ENCODE measurements at regions not wholly inside any gene's neighbourhood (a gene's known extent, or its start where the extent isn't known, plus 50 kb on each side); places are given as distances from the start of the nearest gene placed in this dataset.
"Not testable (repeated sequence)": the region's sequence is repeated elsewhere in the genome, so short reads cannot be mapped to it uniquely, and the experiment has no call there.

DNA sequence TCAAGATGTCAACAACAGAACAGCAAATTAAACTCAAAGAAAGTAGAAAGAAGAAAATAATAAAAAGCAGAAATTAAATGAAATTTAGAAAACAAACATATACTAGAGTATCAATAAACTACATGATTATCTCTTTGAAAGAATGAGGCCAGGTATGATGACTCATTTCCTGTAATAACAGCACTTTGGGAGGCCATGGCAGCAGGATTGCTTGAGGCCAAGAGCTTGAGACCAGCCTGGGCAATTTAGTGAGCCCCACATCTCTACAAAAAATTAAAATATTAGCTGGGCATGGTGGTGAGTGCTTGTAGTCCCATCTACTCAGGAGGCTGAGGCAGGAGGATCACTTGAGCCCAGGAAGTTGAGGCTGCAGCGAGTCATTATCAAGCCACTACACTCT lies 232.5 kb downstream of the RAB11FIP4 start:
- DNase-seq (ENCODE audit: low read depth in 2 of 2) = no peak

DNA sequence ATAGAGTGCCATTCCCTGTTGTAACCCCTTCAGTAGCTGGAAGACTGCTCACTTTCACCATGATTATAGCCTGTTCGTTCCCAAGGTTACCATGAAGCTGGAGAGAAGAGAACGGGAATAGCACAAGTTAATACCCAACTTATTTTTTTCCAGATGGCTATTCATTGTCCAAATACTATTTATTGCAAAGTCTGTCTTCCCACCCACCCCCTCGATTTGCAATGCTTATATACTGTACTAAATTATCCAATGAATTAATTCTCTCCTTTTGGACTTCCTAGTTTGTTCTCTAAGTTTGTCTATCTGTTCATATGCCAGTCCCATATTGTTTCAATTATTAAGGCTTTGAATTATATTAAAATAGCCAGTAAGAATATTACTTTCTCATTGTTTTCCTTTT lies 231.0 kb downstream of the RAB11FIP4 start:
- no peak for DNase-seq (ENCODE audit: low read depth in 2 of 2)

DNA sequence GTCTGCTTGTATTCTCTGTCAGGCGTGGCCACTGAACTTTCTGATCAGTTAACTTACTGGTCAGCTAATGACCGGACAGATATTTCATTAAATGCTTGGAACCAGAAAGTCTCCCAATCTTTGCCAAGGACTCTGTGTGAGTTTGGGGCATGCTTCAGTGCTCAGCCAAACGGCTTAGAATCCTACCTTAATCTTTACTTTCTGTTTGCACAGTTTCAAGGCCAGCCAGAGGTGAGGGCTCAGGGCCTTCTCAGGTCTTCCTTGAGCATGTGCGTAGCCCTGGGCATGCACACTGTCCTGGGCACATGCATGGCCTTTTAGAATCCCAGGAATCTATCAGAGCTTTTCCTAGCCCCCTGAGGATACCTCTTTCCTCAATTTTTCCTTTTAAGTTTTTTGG lies 230.1 kb downstream of the RAB11FIP4 start:
- no peak for DNase-seq (ENCODE audit: low read depth in 2 of 2)

DNA sequence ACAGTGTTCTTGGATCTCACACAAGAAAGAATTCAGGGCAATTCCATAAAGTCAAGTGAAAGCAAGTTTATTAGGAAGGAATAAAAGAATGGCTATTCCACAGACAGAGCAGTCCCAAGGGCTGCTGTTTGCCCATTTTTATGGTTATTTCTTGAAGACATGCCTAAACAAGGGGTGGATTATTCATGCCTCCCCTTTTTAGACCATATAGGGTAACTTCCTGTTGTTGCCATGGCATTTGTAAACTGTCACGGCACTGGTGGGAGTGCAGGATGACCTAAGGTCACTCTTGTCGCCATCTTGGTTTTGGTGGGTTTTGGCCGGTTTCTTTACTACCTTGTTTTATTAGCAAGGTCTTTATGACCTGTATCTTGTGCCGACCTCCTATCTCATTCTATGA lies 219.6 kb downstream of the RAB11FIP4 start:
- not testable (repeated sequence) for DNase-seq (ENCODE audit: low read depth in 2 of 2)

DNA sequence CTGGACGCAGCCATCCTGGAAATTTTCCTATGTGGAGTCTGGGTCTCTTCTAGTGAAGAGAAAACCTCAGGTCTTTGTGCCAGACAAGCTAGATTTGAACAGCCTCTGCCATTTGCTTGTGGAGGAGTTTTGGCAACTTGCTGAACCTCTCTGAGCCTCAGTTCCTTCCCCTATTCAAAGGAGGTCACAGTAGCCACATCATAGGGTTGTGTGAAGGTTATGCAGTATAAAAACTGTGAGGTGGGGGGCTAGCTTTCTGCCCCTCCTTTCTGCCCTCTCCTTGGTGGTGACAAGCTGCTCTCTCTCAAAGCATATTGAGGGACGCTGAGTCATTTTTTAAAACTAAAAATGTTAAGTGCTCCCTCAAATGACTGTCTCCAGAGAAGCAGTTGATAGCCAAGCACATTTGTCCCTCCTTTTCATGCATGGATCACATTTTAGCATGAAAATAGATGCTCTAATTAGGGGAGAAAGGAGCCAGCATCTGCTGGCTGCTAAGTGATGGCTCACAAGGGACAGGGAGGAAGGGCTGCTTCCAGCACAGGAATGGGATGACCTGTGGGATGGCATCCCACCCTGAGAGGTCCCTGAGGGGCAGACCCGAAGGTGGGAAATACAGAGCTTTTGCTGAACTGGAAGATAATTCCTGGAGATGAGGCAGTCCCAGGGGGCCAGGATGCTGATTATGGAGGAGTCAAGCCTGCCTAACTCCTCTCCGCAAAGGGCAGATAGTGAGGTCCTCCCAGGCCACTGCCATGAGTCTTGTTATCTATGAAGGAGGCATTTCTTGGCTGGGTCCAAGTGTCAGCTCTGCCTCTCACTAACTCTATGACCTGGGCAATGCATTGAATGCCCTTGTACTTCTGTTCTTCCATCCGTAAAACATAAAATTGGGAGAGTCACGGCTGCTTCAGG lies 218.8 kb downstream of the RAB11FIP4 start:
- no peak for DNase-seq (ENCODE audit: low read depth in 2 of 2)

DNA sequence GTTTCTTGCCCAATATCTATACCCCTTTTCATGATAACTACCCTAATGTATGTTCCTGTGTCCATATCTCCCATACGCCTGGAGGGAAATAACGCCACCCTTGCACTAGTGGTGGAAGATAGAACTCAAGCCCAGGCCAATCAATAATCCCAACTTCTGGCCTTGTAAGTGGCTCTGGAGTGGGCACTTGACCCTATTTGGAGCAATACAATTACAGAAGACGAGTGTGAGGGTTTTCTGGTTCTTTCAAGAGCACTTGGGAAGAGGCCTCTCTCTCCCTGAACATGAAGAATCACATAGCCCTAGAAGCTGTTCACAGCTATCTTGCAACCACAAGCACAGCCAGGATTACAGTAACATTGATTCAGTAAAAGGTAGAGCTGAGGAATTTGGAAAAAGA lies 217.9 kb downstream of the RAB11FIP4 start:
- DNase-seq (ENCODE audit: low read depth in 2 of 2) = no peak

DNA sequence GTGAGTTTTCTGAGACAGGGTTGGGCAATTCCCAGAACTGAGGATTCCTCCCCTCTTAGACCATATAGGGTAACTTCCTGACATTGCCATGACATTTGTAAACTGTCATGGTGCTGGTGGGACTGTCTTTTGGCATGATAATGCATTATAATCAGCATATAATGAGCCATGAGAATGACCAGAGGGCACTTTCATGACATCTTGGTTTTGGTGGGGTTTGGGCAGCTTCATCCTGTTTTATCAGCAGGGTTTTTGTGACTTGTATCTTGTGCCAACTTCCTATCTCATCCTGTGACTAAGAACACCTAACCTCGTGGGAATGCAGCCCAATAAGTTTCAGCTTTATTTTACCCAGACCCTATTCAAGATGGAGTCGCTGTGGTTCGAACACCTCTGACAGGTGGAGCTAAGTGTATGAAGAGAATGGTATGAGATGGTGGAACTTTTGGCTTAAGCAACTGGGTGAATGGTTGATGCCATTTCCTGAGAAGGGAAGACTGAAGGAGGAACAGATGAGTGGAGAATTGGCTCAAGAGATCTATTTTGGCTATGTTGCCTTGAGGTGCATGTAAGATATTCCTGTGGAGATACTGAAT lies 217.3 kb downstream of the RAB11FIP4 start:
- DNase-seq (ENCODE audit: low read depth in 2 of 2) = no peak

DNA sequence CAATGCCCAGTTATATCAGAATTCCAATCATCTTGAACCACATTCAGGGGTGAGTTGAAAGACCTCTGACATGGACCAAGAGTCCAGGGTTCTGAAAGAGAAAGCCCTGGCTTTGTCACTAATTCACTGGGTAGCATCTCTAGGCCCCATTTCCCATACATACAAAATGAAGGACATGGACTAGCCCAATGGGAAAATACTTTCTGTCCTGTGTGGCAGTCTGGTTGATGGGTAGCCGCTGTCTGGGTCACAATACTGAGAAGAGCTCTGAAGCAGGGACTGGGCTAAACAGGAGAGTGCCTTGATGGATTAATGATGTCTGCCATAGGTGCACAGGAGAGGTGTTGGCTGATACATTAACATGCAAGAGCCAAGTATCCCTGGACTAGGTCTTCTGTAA lies 214.3 kb downstream of the RAB11FIP4 start:
- DNase-seq (ENCODE audit: low read depth in 2 of 2) = no peak

DNA sequence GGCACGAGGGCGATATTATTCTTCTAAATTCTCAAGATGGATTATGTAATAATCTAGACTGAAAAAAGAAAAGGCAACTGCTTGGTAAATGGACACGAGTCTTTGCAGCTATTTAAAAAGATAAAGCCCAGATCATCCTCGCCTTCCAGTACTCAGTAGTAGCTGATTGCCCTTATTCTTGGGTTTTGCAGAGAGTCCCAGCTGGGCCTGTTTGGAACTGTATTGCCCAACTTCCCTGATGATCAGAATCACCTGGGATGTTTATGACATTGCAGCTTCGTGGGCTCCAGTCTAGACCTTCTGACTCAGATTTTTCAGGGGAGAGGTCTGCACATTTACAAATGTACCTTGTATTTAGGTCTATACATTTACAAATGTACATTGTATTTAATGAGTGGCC lies 213.5 kb downstream of the RAB11FIP4 start:
- DNase-seq (ENCODE audit: low read depth in 2 of 2) = no peak

DNA sequence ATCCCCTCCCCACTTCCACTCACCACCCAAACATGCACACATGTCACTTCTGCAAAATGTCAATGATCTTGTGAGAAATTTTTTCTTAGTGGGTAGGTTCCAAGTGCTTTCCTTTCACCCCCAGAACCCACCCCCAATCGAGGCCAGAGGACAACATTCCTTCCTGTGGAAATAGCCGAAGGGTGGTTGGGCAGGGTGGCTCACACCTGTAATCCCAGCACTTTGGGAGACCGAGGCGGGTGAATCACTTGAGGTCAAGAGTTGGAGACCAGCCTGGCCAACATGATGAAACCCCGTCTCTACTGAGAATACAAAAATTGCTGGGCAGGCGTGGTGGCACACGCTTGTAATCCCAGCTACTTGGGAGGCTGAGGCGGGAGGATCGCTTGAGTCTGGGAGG lies 208.7 kb downstream of the RAB11FIP4 start:
- not testable (repeated sequence) for DNase-seq (ENCODE audit: low read depth in 2 of 2)

DNA sequence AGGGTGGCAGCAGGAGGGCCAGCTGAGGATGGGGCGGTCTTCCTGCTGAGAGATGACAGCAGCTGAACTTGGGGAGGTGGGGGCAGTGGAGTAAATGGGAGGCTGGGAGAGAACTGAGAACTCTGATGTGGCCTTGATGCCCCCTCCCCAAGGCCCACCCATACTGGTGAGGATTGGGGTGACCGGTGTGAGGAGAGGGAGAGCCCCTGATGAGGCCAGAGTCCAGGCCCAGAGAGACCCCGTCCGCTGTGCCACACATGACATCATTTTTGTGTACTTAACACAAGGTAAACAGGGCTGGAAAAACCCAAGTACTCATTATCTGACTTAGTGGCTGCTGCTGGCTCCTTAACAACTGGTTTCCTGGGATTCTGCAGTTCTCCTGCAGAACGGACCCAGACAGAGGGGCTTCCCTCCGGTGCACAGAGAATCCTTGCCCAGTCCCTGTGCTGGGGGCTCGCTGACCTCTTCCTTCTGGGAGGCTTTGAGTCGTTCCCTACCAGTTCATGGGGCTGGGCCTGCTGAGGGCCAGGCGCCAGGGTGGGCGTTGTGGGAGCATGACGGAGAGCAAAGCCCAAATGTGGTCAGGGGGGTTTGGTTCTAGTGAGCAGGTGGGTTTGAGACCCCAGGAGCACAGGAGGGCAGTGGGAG lies 207.6 kb downstream of the RAB11FIP4 start:
- no peak for DNase-seq (ENCODE audit: low read depth in 2 of 2)

DNA sequence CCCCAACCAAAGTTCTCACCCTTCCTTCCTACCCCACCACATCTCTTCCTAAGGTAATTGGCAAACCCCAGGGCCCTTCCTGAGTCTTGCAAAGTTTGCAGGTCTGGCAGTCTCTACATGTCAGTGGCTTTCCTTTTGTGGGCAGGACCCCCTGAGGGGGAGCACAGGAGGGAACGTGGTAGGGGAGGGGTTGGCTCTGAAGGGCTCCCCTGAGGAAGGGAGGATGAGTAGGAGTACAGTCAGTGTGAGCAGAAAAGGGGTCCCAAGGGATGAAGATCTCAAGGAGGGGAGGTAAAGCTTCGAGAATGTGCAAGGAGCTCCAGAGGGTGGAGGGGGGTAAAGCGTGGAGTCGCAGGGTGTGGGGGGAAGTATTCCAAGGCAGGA lies 206.9 kb downstream of the RAB11FIP4 start:
- no peak for DNase-seq (ENCODE audit: low read depth in 2 of 2)

DNA sequence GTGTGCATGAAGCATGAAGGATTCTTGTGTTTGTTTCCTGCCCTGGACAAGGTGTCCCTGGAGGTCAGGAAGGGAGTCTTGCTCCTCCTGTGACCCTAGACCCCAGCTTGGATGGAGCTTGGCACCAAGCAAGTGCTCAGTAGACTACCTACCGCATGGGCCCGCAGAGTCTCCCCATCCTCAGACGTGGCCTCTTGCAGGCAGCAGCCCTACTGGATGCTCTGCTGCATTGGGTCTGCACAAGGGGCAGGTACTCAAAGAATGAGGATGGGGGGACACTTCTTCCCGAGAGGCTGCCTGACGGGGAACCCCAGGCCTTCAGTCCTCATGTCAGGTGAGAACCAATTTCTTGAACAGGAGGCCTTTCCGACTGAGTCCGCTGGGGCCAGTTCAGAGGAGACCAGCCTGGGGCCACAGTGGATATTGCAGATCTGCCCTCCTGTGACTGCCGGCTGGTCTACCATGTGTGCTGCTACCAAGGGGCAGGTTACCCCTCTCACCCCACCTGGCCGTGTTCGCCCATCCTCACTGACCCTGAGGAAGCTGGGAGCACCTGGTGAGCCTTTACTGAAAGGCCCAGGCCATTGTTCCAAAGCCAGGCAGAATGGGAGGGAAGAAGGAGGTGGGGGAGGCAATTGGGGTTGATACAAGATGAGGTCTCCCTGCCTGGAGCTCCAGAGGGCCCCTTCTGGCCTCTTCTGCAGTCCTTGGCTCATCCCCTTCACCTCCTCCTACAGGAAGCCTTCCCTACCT lies 206.3 kb downstream of the RAB11FIP4 start:
- no peak for DNase-seq (ENCODE audit: low read depth in 2 of 2)

DNA sequence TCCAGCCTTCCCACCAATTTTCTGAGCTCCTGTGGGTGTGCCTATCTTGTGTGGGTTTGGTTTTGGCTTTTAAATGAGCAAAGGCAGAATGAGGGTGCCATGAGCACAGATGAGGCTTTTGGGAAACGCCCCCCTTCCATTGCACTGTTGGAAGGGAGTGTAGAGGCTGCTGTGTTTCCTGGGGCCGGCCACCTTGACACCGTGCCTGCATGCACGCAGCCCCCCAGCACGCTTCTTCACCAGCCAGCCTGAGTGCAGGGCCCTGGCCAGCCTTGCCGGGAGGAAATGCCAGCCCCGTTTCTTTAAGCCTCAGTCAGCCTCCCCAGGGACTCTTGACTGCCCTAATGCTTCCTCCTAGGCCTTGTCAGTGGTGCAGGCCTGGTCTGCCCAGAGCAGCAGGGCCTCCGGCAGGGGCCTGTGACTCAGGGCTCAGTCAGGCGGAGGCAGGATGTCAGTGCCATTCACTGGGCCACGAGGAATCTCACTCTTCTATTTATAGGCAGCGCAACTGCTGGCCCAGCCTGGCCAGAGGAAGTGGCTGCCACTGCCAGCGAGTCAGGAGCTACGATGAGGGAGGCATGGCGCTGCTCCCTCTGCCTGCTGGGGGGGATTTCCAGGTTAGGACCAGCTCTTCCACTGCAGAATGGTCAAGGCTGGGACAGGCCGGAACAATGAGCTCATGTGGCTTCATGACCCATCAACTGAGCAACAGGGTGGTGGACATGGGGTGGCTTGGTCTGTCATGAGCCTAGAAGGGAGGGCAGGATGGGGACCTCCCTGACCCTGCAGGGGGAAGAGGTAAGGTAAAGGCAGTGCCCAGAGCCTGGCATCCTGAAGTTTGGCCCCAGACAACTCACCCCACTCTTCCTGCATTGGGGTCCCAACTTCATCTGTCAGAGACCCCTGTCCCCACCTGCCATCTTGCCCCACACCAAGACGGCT lies 205.2 kb downstream of the RAB11FIP4 start:
- DNase-seq (ENCODE audit: low read depth in 2 of 2) = no peak

DNA sequence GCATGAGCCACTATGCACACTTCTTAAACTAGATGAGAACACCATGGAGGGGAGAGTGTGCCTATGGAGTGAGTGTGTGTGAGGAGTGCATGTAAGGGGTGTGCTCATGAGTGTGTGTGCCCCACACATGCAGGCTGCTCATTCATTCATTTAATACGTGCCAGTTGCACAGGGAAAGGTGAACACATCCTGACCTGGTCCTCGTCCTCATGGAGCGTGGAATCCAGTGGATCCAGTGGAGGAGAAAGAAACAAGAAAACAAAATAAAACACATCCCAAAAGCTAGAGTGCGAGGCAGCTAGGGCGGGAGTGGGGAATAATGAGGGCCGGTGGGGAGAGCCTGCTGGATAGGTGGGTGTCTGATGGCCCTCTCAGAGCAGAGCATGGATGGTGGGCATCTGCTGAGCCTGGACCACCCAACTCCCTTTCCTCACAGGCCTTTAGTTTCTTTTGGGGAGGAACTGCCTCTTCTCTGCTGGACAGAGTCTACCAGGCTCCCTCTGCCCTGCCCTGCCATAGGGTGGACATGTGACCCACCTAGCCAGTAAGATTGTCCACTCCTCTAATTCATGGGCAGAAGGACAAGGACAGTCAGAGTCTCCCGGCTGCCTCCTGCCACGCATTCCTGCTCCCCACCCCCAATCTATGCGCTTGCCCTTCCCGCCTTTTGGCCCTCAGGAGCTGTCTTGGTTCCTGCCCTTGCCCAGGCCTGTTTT lies 204.3 kb downstream of the RAB11FIP4 start:
- no peak for DNase-seq (ENCODE audit: low read depth in 2 of 2)

DNA sequence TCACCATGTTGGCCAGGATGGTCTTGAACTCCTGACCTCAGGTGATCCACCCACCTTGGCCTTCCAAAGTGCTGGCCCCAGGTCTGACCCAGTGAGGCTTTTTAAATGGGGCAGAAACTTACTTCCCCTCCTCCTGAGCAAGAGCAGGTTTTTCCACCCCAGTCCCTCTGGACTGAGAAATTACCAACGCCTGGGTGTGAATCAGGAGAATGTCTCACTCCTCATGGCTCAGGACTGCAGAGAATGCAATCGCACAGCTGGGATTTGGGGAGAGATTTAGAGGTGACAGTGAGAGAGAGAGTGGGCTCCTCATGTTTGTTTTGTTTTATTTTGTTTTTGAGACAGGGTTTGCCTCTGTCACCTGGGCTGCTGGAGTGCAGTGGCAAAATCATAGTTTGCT lies 203.6 kb downstream of the RAB11FIP4 start:
- DNase-seq (ENCODE audit: low read depth in 2 of 2) = no peak

DNA sequence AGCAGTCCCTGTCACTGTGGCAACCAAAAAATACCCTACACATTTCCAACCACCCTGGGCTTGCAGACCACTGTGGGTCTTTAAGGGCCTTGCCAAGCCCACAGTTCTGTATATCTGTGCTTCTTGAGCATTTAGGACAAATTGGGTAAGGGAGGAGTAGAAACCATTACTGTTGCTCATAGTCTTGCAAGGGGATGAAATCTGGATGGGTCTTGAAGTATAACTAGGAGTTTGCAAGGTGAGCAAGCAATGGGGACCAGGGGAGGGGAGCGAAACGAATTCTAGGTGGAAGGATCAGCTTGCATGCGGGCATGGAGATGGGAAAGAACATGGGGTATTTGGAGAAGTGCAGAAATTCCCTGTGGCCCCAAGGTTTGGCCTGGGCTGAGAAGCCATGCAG lies 202.9 kb downstream of the RAB11FIP4 start:
- DNase-seq (ENCODE audit: low read depth in 2 of 2) = no peak

DNA sequence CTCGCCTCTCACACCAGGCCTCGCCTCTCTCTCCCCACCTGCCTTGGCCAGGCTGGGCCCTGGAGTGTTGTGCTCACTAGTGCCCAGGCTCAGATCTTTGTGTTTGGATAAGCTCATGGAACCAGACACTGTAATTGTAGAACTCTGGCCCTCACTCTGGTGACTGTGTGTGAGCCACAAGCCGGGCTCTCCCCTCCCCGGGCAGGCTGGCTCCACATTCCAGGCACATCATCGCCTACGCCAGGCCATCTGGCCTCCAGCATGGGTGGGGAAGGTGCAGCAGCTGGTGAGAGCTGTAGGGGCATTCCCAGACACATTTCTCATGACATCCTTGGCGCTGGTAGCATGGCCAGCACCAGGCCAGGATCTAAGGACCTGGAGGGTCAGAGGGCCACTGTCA lies 202.3 kb downstream of the RAB11FIP4 start:
- no peak for DNase-seq (ENCODE audit: low read depth in 2 of 2)

DNA sequence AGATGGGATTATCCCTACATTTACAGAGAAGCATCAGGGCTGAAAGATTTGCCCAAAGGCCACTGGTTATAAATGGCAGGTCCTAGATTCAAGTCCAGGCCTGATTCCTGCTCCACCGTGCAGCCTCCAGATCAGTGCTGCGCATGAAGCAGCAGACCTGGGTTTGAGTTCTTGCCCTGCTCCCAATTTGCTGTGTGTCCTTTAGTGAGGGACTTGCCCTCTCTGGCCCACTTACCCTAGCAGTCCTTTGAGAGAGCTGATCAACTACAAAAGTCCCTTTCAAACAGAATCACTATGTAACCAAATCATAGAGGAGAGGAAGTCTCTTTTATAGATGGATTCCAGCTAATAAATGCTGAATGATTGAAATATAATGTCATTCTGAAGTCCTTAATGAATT lies 200.4 kb downstream of the RAB11FIP4 start:
- no peak for DNase-seq (ENCODE audit: low read depth in 2 of 2)

DNA sequence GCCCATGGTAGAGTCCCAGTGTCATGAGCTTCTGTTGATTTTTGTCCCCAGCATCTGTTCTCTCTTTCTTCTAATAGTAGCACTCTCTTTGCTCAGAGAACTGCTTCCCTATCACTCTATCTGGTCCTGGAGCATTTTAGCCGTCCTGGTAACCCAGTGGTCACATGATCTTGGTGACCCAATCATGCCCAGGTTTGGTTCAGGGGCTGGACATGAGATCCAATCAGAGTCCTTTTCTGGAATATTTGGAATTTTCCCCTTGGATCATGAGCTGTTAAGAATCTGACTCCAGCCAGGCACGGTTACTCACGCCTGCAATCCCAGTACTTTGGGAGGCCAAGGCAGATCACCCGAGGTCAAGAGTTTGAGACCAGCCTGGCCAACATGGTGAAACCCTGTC lies 197.0 kb downstream of the RAB11FIP4 start:
- no peak for DNase-seq (ENCODE audit: low read depth in 2 of 2)
